ENCODE measurements at regions not wholly inside any gene's neighbourhood (a gene's known extent, or its start where the extent isn't known, plus 50 kb on each side); places are given as distances from the start of the nearest gene placed in this dataset.

DNA sequence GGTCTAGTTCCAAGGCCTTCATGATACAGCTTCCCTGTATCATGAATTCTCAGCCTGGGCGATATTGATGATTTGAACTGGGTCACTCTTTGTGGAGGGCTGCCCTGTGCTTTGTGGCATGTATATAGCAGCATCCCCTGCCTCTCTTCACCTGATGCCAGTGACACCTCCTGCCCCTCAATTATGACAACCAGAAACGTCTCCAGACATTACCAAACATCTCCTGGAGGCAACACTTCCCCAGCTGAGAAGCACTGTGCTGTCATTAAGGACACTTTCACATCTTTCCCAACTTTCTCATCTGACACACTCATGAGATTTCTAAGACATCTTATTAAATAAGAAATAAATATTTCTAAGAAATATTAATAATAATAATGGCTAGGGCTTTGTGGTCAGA is 315.3 kb downstream of the BCL11B start:
- no peak overlapping the region for H3K27ac ChIP-seq (replicated peaks)

GRCh38 chr14:98957211-98958047 is 314.6 kb downstream of the BCL11B start:
- Histone ChIP-seq H3K4me3 (replicated peaks; ENCODE audit: insufficient read depth, low read length) (no peak overlapping the region), H3K27me3 (ENCODE audit: insufficient read depth, poor library complexity, severe bottlenecking) (no peaks in the 10 kb centered on the region), H3K27ac (replicated peaks) (no peak overlapping the region)
- peak; percentile 81 to 84 for DNase-seq (ENCODE audit: low read depth in 1 of 2, low spot score in 1 of 2)
- TF ChIP-seq GABPA (IDR thresholded peaks at IDR 0.05; ENCODE audit: low read depth) (no peak), SPI1 (IDR thresholded peaks at IDR 0.05; ENCODE audit: borderline replicate concordance, low read depth) (no peak), POLR2AphosphoS5 (IDR thresholded peaks at IDR 0.05; ENCODE audit: low read depth) (no peak)
- TF ChIP-seq, protein P1, sequence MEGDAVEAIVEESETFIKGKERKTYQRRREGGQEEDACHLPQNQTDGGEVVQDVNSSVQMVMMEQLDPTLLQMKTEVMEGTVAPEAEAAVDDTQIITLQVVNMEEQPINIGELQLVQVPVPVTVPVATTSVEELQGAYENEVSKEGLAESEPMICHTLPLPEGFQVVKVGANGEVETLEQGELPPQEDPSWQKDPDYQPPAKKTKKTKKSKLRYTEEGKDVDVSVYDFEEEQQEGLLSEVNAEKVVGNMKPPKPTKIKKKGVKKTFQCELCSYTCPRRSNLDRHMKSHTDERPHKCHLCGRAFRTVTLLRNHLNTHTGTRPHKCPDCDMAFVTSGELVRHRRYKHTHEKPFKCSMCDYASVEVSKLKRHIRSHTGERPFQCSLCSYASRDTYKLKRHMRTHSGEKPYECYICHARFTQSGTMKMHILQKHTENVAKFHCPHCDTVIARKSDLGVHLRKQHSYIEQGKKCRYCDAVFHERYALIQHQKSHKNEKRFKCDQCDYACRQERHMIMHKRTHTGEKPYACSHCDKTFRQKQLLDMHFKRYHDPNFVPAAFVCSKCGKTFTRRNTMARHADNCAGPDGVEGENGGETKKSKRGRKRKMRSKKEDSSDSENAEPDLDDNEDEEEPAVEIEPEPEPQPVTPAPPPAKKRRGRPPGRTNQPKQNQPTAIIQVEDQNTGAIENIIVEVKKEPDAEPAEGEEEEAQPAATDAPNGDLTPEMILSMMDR (IDR thresholded peaks at IDR 0.05; ENCODE audit: insufficient read depth, low read length): no peak
- TF ChIP-seq, protein P2, sequence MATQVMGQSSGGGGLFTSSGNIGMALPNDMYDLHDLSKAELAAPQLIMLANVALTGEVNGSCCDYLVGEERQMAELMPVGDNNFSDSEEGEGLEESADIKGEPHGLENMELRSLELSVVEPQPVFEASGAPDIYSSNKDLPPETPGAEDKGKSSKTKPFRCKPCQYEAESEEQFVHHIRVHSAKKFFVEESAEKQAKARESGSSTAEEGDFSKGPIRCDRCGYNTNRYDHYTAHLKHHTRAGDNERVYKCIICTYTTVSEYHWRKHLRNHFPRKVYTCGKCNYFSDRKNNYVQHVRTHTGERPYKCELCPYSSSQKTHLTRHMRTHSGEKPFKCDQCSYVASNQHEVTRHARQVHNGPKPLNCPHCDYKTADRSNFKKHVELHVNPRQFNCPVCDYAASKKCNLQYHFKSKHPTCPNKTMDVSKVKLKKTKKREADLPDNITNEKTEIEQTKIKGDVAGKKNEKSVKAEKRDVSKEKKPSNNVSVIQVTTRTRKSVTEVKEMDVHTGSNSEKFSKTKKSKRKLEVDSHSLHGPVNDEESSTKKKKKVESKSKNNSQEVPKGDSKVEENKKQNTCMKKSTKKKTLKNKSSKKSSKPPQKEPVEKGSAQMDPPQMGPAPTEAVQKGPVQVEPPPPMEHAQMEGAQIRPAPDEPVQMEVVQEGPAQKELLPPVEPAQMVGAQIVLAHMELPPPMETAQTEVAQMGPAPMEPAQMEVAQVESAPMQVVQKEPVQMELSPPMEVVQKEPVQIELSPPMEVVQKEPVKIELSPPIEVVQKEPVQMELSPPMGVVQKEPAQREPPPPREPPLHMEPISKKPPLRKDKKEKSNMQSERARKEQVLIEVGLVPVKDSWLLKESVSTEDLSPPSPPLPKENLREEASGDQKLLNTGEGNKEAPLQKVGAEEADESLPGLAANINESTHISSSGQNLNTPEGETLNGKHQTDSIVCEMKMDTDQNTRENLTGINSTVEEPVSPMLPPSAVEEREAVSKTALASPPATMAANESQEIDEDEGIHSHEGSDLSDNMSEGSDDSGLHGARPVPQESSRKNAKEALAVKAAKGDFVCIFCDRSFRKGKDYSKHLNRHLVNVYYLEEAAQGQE (IDR thresholded peaks at IDR 0.05; ENCODE audit: insufficient replicate concordance, low read depth): no peak

More for the DNA sequence above, 315.3 kb downstream of the BCL11B start:
- no peak for DNase-seq (ENCODE audit: low read depth in 1 of 2, low spot score in 1 of 2)
- no peak overlapping the region for H3K4me3 ChIP-seq (replicated peaks; ENCODE audit: insufficient read depth, low read length)
- TF ChIP-seq SPI1 (IDR thresholded peaks at IDR 0.05; ENCODE audit: borderline replicate concordance, low read depth) (no peak), POLR2AphosphoS5 (IDR thresholded peaks at IDR 0.05; ENCODE audit: low read depth) (no peak), GABPA (IDR thresholded peaks at IDR 0.05; ENCODE audit: low read depth) (no peak)
- TF ChIP-seq, protein P1 (IDR thresholded peaks at IDR 0.05; ENCODE audit: insufficient read depth, low read length): no peak
- TF ChIP-seq, protein P2 (IDR thresholded peaks at IDR 0.05; ENCODE audit: insufficient replicate concordance, low read depth): no peak
- H3K27me3 ChIP-seq (ENCODE audit: insufficient read depth, poor library complexity, severe bottlenecking): no peaks in the 10 kb centered on the region

DNA sequence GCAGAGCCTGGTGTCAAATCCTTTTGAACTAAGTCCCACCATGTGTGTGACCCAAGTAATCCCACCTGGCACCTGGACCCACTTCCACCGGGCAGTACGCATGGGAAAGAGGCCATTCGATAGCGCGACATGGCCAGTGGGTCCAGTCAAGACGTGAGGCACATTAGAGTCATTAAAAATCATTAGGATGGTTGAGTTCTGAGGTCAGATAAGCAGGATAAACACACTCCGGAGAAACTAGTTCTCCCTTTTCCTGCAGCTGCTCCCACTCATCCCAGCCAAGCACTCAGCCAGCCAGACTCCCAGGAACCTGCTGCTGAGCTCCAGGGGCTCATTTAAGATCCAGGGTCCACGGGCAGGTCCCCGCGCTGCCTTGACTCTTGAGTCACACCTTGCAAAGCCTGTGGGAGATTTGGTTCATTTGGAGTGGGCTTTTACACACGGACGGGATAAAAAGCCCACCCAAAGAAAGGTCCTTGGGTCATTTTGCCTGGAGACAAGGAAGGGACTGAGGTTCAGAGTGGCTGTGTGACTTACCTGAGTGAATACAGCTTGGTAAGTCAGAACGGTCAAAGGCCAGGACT is 313.9 kb downstream of the BCL11B start:
- H3K27ac ChIP-seq (replicated peaks): no peak overlapping the region
- TF ChIP-seq, protein P2 (IDR thresholded peaks at IDR 0.05; ENCODE audit: insufficient replicate concordance, low read depth): no peak
- TF ChIP-seq GABPA (IDR thresholded peaks at IDR 0.05; ENCODE audit: low read depth) (no peak), POLR2AphosphoS5 (IDR thresholded peaks at IDR 0.05; ENCODE audit: low read depth) (no peak), SPI1 (IDR thresholded peaks at IDR 0.05; ENCODE audit: borderline replicate concordance, low read depth) (no peak)
- TF ChIP-seq, protein P1 (IDR thresholded peaks at IDR 0.05; ENCODE audit: insufficient read depth, low read length): no peak
- no peak for DNase-seq (ENCODE audit: low read depth in 1 of 2, low spot score in 1 of 2)
- no peak overlapping the region for H3K4me3 ChIP-seq (replicated peaks; ENCODE audit: insufficient read depth, low read length)
- H3K27me3 ChIP-seq (ENCODE audit: insufficient read depth, poor library complexity, severe bottlenecking): no peaks in the 10 kb centered on the region
